ENCODE measurements at regions not wholly inside any gene's neighbourhood (a gene's known extent, or its start where the extent isn't known, plus 50 kb on each side); places are given as distances from the start of the nearest gene placed in this dataset.

- no peak for TF ChIP-seq ZMAT4 (CRISPR knock-in tag; IDR thresholded peaks at IDR 0.05)
- TF ChIP-seq, protein P1, sequence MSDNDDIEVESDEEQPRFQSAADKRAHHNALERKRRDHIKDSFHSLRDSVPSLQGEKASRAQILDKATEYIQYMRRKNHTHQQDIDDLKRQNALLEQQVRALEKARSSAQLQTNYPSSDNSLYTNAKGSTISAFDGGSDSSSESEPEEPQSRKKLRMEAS (CRISPR knock-in tag; IDR thresholded peaks at IDR 0.05) = no peak
- TF ChIP-seq, protein P2, sequence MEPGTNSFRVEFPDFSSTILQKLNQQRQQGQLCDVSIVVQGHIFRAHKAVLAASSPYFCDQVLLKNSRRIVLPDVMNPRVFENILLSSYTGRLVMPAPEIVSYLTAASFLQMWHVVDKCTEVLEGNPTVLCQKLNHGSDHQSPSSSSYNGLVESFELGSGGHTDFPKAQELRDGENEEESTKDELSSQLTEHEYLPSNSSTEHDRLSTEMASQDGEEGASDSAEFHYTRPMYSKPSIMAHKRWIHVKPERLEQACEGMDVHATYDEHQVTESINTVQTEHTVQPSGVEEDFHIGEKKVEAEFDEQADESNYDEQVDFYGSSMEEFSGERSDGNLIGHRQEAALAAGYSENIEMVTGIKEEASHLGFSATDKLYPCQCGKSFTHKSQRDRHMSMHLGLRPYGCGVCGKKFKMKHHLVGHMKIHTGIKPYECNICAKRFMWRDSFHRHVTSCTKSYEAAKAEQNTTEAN (CRISPR knock-in tag; IDR thresholded peaks at IDR 0.05) = no peak
- TF ChIP-seq CTCF (IDR thresholded peaks at IDR 0.05) = no peak
- no peak for TF ChIP-seq JUN (CRISPR knock-in tag; IDR thresholded peaks at IDR 0.05)
- TF ChIP-seq E2F1 (CRISPR knock-in tag; IDR thresholded peaks at IDR 0.05) = no peak
- TF ChIP-seq CREB1 (CRISPR knock-in tag; IDR thresholded peaks at IDR 0.05) = no peak
- no peak for TF ChIP-seq NR3C1 (CRISPR knock-in tag; conservative IDR thresholded peaks at IDR 0.05; ENCODE audit: low read depth)
- TF ChIP-seq NR1H2 (CRISPR knock-in tag; IDR thresholded peaks at IDR 0.05) = no peak
Measured at GRCh38 chr11:112554586-112554985, 293.9 kb upstream of the PLET1 start.

Measured in WTC11 (cell line).